Omental fat pad (tissue), 3 donors: ENCODE measurements at regions not wholly inside any gene's neighbourhood (a gene's known extent, or its start where the extent isn't known, plus 50 kb on each side); places are given as distances from the start of the nearest gene placed in this dataset.

ENCODE experiments used
- ATAC-seq: fragments of 150-250 bp; one replicate; pipeline ENCODE4 v1.9.1; 2016; ENCODE audit warnings: mild to moderate bottlenecking, moderate library complexity; ENCODE audit not compliant: low FRiP score
- DNase-seq: peaks from one replicate; pipeline ENCODE4 v3.0.0-alpha.2; 2019; ENCODE audit warnings: low spot score
- TF ChIP-seq, protein P1 (sequence below), 3 donors: fragments of 450-650 bp; IDR thresholded peaks; one replicate each; pipeline ENCODE4 v1.5.1; 2016 to 2017; ENCODE audit warnings: antibody characterized with exemption in 3 of 3, mild to moderate bottlenecking in 3 of 3, moderate library complexity in 2 of 3

GRCh38 chr14:61218767-61219166, 62.4 kb downstream of the TMEM30B start:
- TF ChIP-seq, protein P1, sequence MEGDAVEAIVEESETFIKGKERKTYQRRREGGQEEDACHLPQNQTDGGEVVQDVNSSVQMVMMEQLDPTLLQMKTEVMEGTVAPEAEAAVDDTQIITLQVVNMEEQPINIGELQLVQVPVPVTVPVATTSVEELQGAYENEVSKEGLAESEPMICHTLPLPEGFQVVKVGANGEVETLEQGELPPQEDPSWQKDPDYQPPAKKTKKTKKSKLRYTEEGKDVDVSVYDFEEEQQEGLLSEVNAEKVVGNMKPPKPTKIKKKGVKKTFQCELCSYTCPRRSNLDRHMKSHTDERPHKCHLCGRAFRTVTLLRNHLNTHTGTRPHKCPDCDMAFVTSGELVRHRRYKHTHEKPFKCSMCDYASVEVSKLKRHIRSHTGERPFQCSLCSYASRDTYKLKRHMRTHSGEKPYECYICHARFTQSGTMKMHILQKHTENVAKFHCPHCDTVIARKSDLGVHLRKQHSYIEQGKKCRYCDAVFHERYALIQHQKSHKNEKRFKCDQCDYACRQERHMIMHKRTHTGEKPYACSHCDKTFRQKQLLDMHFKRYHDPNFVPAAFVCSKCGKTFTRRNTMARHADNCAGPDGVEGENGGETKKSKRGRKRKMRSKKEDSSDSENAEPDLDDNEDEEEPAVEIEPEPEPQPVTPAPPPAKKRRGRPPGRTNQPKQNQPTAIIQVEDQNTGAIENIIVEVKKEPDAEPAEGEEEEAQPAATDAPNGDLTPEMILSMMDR (IDR thresholded peaks at IDR 0.05) = no peak
- DNase-seq = no peak
- ATAC-seq = no peak

DNA sequence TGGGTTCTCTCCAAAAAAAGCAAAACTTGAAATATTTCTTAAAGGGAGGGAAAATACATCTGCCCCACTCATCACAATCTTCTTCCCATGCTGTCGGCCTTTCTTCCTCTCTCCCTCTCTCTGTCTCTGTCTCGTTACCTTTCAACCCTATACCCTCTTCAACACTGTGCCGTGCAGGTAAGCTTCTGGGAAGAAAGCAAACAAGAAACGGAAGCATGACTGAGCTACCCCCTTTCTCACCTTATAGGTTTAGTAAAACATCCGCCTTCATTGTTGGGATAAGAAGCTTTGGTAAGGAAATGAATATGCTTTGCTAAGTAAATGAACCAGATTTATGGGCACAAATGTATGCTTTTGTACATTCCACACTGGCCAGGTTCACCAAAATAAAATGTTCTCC, 63.0 kb downstream of the TMEM30B start:
- no peak for ATAC-seq
- no peak for DNase-seq
- TF ChIP-seq, protein P1 (IDR thresholded peaks at IDR 0.05) = no peak

- DNase-seq (no peak), ATAC-seq (no peak)
- TF ChIP-seq, protein P1 (IDR thresholded peaks at IDR 0.05) = no peak
Measured at GRCh38 chr14:61217516-61217915, 63.6 kb downstream of the TMEM30B start.

- DNase-seq (no peak), ATAC-seq (peak; percentile 49)
- TF ChIP-seq, protein P1 (IDR thresholded peaks at IDR 0.05) = no peak
Measured at GRCh38 chr14:61215222-61216020, 65.7 kb downstream of the TMEM30B start.

DNA sequence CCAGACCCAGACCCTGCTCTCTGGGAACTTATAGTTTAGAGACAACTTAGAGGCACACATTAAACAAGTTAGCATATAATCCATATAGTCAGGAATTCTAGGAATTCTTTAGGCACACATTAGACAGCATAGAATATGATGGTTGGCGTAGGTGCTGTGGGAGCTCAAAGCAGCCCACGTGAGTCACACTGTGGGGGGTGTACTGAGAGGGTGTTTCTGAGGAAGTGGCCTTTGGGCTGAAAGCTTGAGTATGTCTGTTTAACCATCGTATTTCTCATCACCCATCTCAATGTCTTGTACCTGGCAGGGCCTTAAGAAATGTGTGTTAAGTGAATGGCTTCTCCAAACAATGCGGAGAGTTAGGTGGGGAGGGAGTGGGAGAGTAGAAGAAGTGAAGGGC, 67.2 kb downstream of the TMEM30B start:
- TF ChIP-seq, protein P1 (IDR thresholded peaks at IDR 0.05) = no peak
- no peak for DNase-seq
- ATAC-seq = no peak

GRCh38 chr14:61213191-61213621, 67.9 kb downstream of the TMEM30B start:
- TF ChIP-seq, protein P1 (IDR thresholded peaks at IDR 0.05) = no peak
- DNase-seq = no peak
- ATAC-seq = no peak

DNA sequence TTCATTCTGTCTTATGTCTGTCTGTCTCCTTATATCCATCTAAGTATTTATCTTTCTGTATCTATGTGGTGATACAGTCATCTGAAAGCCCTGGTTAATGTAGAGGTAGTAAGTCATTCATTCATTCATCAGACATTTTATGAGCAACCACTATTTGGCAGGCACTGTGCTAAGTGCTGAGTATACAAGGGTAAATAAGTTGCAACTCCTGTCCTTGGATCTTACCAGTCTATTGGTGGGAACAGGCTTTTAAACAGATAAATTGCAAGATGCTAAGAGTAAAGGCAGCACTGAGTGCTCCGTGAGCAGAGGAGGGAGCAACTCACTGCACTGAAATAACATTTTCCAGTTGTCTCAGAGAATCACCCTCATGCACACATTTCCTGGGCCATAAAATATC, 68.6 kb downstream of the TMEM30B start:
- ATAC-seq (no peak), DNase-seq (no peak)
- TF ChIP-seq, protein P1 (IDR thresholded peaks at IDR 0.05) = no peak
